H1 (cell line): ENCODE measurements at regions not wholly inside any gene's neighbourhood (a gene's known extent, or its start where the extent isn't known, plus 50 kb on each side); places are given as distances from the start of the nearest gene placed in this dataset.

Experiments used
- CTCF ChIA-PET: fragments of 300-600 bp; sonication (Branson Sonifier 250); formaldehyde crosslinking; loops from one replicate; lab custom pipeline; 2021; ENCODE audit not compliant: partially characterized antibody; lab: Charles Lee
- POLR2A ChIA-PET: fragments of 300-600 bp; sonication (Branson Sonifier 250); formaldehyde crosslinking; loops from one replicate; lab custom pipeline; 2021; ENCODE audit warnings: inconsistent platforms; ENCODE audit not compliant: partially characterized antibody; lab: Charles Lee
- DNase-seq, 2 experiments: peaks; one replicate each; pipeline versions ENCODE4 v3.0.0 to v3.0.0-alpha.2; 2010 to 2022; ENCODE audit warnings: low spot score in 2 of 2, low read depth in 1 of 2, mixed read lengths in 1 of 2
- FAIRE-seq: peaks from 2 replicates; lab custom pipeline; 2011; peaks lifted over from hg19 to GRCh38; lab: Jason Lieb, UNC
- H2AFZ ChIP-seq: 2 replicates; pipeline ENCODE4 v1.8.1; 2012; ENCODE audit warnings: low read length, inconsistent platforms
- H2AK5ac ChIP-seq: 2 replicates; pipeline ENCODE4 v1.6.1; 2013; ENCODE audit warnings: low read depth, low read length
- H2BK120ac ChIP-seq: replicated peaks from 2 replicates; pipeline ENCODE3; 2013; ENCODE audit warnings: low read depth, low read length, inconsistent platforms
- H2BK12ac ChIP-seq: 2 replicates; pipeline ENCODE4 v1.6.1; 2013; ENCODE audit warnings: low read depth, low read length
- H2BK15ac ChIP-seq: 2 replicates; pipeline ENCODE4 v1.6.1; 2013; ENCODE audit warnings: low read length
- H2BK20ac ChIP-seq: 2 replicates; pipeline ENCODE4 v1.6.1; 2013; ENCODE audit warnings: low read length
- H2BK5ac ChIP-seq: 2 replicates; pipeline ENCODE4 v1.6.1; 2013; ENCODE audit warnings: low read depth, low read length
- H3K14ac ChIP-seq: 2 replicates; pipeline ENCODE4 v1.6.1; 2013; ENCODE audit warnings: inconsistent platforms; ENCODE audit not compliant: insufficient read length
- H3K18ac ChIP-seq: 2 replicates; pipeline ENCODE4 v1.6.1; 2013; ENCODE audit warnings: low read length; ENCODE audit errors: extremely low read depth
- H3K23ac ChIP-seq: 2 replicates; pipeline ENCODE4 v1.6.1; 2013; ENCODE audit warnings: inconsistent platforms; ENCODE audit not compliant: insufficient read length
- H3K23me2 ChIP-seq: 2 replicates; pipeline ENCODE4 v1.6.1; 2013; ENCODE audit warnings: low read depth, low read length
- H3K27ac ChIP-seq: 2 replicates; pipeline ENCODE4 v1.6.1; 2011; ENCODE audit warnings: low read depth, low read length, inconsistent platforms
- H3K27me3 ChIP-seq, 4 experiments: replicated peaks in 1 of 4; 1 replicate in 1 of 4; 2 replicates in 3 of 4; pipeline versions ENCODE4 v1.6.1 to v1.8.1; 2011 to 2013; ENCODE audit warnings: low read length in 3 of 4, mild to moderate bottlenecking in 3 of 4, inconsistent platforms in 2 of 4, mixed read lengths in 2 of 4, moderate library complexity in 1 of 4; ENCODE audit not compliant: control insufficient read depth in 3 of 4, insufficient read depth in 3 of 4; ENCODE audit errors: extremely low read depth in 1 of 4
- H3K36me3 ChIP-seq, 4 experiments: 2 replicates each; pipeline versions ENCODE4 v1.6.1 to v1.8.1; 2011 to 2013; ENCODE audit warnings: mild to moderate bottlenecking in 4 of 4, low read length in 3 of 4, moderate library complexity in 2 of 4, control low read depth in 1 of 4, inconsistent platforms in 1 of 4; ENCODE audit not compliant: insufficient read depth in 4 of 4, control insufficient read depth in 2 of 4
- H3K4ac ChIP-seq: replicated peaks from 2 replicates; pipeline ENCODE3; 2013; ENCODE audit warnings: low read length, low read depth, mixed read lengths, inconsistent platforms; ENCODE audit not compliant: insufficient read length
- H3K4me1 ChIP-seq, 4 experiments: replicated peaks in 1 of 4; 1 replicate in 1 of 4; 2 replicates in 3 of 4; pipeline versions ENCODE4 v1.6.1 to v1.8.1; 2011 to 2013; ENCODE audit warnings: low read length in 3 of 4, inconsistent platforms in 2 of 4, mixed read lengths in 1 of 4; ENCODE audit not compliant: insufficient read depth in 4 of 4, control insufficient read depth in 3 of 4
- H3K4me2 ChIP-seq, 2 experiments: 2 replicates each; pipeline versions ENCODE4 v1.6.1 to v1.8.1; 2011 to 2013; ENCODE audit warnings: low read depth in 2 of 2, low read length in 2 of 2, control low read depth in 1 of 2, inconsistent platforms in 1 of 2, mild to moderate bottlenecking in 1 of 2; ENCODE audit not compliant: insufficient read depth in 1 of 2
- H3K4me3 ChIP-seq, 4 experiments: fragments of 200-600, 300-600 bp in 1 of 4; sonication (generic), shearing (Covaris generic), sonication (Bioruptor Twin) in 1 of 4; 2 replicates each; pipeline versions ENCODE4 v1.5.1 to v1.8.1; 2011 to 2016; ENCODE audit warnings: low read length in 4 of 4, low read depth in 3 of 4, control low read depth in 2 of 4, inconsistent platforms in 2 of 4, mild to moderate bottlenecking in 2 of 4, mixed read lengths in 1 of 4, moderate library complexity in 1 of 4; ENCODE audit not compliant: insufficient read depth in 2 of 4; ENCODE audit errors: extremely low read depth in 1 of 4
- H3K56ac ChIP-seq: replicated peaks from 2 replicates; pipeline ENCODE3; 2013; ENCODE audit warnings: low read depth, mild to moderate bottlenecking, mixed read lengths, low read length, inconsistent platforms; ENCODE audit not compliant: insufficient read length
- H3K79me1 ChIP-seq: 2 replicates; pipeline ENCODE4 v1.6.1; 2013; ENCODE audit warnings: low read depth, low read length, control low read depth
- H3K79me2 ChIP-seq, 2 experiments: 2 replicates each; pipeline versions ENCODE4 v1.6.1 to v1.8.1; 2012 to 2013; ENCODE audit warnings: low read length in 2 of 2, mild to moderate bottlenecking in 2 of 2, inconsistent platforms in 1 of 2; ENCODE audit not compliant: insufficient read depth in 2 of 2, control insufficient read depth in 1 of 2
- H3K9ac ChIP-seq, 4 experiments: replicated peaks in 1 of 4; 1 replicate in 1 of 4; 2 replicates in 3 of 4; pipeline versions ENCODE4 v1.6.1 to v1.8.1; 2011 to 2013; ENCODE audit warnings: low read depth in 3 of 4, low read length in 3 of 4, control low read depth in 2 of 4, mild to moderate bottlenecking in 2 of 4, moderate library complexity in 2 of 4, inconsistent platforms in 1 of 4; ENCODE audit errors: extremely low read depth in 1 of 4
- H3K9me3 ChIP-seq, 2 experiments: 2 replicates each; pipeline versions ENCODE4 v1.6.1 to v1.8.1; 2012 to 2013; ENCODE audit warnings: mild to moderate bottlenecking in 2 of 2, moderate library complexity in 2 of 2, control low read depth in 1 of 2, inconsistent platforms in 1 of 2, low read depth in 1 of 2, low read length in 1 of 2, mixed read lengths in 1 of 2; ENCODE audit not compliant: insufficient read depth in 2 of 2
- H4K20me1 ChIP-seq, 2 experiments: replicated peaks in 1 of 2; 2 replicates each; pipeline versions ENCODE3 to v1.8.1; 2011 to 2013; ENCODE audit warnings: inconsistent platforms in 2 of 2, low read length in 2 of 2, mild to moderate bottlenecking in 1 of 2; ENCODE audit not compliant: insufficient read depth in 2 of 2, control insufficient read depth in 1 of 2
- H4K5ac ChIP-seq: 2 replicates; pipeline ENCODE4 v1.6.1; 2013; ENCODE audit warnings: low read length, low read depth, mixed read lengths, inconsistent platforms; ENCODE audit not compliant: insufficient read length
- H4K8ac ChIP-seq: 2 replicates; pipeline ENCODE4 v1.8.0; 2013; ENCODE audit warnings: mild to moderate bottlenecking, moderate library complexity, low read length, inconsistent platforms; ENCODE audit not compliant: insufficient read depth; ENCODE audit errors: extremely low read depth
- H4K91ac ChIP-seq: replicated peaks from 2 replicates; pipeline ENCODE3; 2013; ENCODE audit warnings: low read length, mixed read lengths, inconsistent platforms; ENCODE audit not compliant: insufficient read length
- ASH2L ChIP-seq: fragments of 200-600, 300-600 bp; sonication (generic); IDR thresholded peaks from one replicate; pipeline ENCODE4 v1.7.1; 2017; ENCODE audit warnings: low read length
- BRCA1 ChIP-seq: IDR thresholded peaks from 2 replicates; pipeline ENCODE4 v1.6.1; 2012; ENCODE audit warnings: low read depth, low read length, improper control_type of control experiment
- E2F6 ChIP-seq: IDR thresholded peaks from 2 replicates; pipeline ENCODE4 v1.6.1; 2012; ENCODE audit warnings: inconsistent platforms
- EP300 ChIP-seq, 2 experiments: IDR thresholded peaks; 1 replicate in 1 of 2; 2 replicates in 1 of 2; pipeline ENCODE4 v1.6.1; 2011 to 2012; ENCODE audit warnings: low read depth in 2 of 2, low read length in 2 of 2, mild to moderate bottlenecking in 2 of 2, borderline replicate concordance in 1 of 2, inconsistent platforms in 1 of 2, moderate library complexity in 1 of 2
- POLR2AphosphoS5 ChIP-seq: IDR thresholded peaks from 2 replicates; pipeline ENCODE4 v1.6.1; 2011; ENCODE audit warnings: low read depth, low read length
- SIX5 ChIP-seq: IDR thresholded peaks from 2 replicates; pipeline ENCODE4 v1.6.1; 2011; ENCODE audit warnings: mild to moderate bottlenecking, low read depth, low read length
- SP2 ChIP-seq: IDR thresholded peaks from 2 replicates; pipeline ENCODE4 v1.6.1; 2012; ENCODE audit warnings: mild to moderate bottlenecking, low read length, inconsistent platforms
- SP4 ChIP-seq: IDR thresholded peaks from 2 replicates; pipeline ENCODE4 v1.6.1; 2012; ENCODE audit warnings: low read length, inconsistent platforms
- TAF1 ChIP-seq: IDR thresholded peaks from 2 replicates; pipeline ENCODE4 v1.6.1; 2011; ENCODE audit warnings: mild to moderate bottlenecking, low read depth, low read length
- TBP ChIP-seq: IDR thresholded peaks from 2 replicates; pipeline ENCODE4 v1.6.1; 2011; ENCODE audit warnings: low read depth, low read length, improper control_type of control experiment
- TCF12 ChIP-seq: IDR thresholded peaks from 2 replicates; pipeline ENCODE4 v1.6.1; 2011; ENCODE audit warnings: low read depth, mild to moderate bottlenecking, low read length
- YY1 ChIP-seq: IDR thresholded peaks from 2 replicates; pipeline ENCODE4 v1.6.1; 2011; ENCODE audit warnings: low read depth, mild to moderate bottlenecking, low read length
- WGBS, 2 experiments: shearing (Covaris generic) in 1 of 2; methylation state at CpG; one replicate each; pipeline versions ENCODE4 v1.1.6 to v1.1.7; 2013 to 2015; ENCODE audit warnings: low lambda C conversion rate in 2 of 2, mixed read lengths in 2 of 2, inconsistent platforms in 1 of 2, low coverage in 1 of 2, missing lambda C conversion rate in 1 of 2; ENCODE audit not compliant: insufficient replicate concordance in 2 of 2, insufficient coverage in 1 of 2, insufficient read length in 1 of 2; ENCODE audit errors: extremely low coverage in 1 of 2, missing lambda C conversion rate in 1 of 2; 5-methylcytosine and 5-hydroxymethylcytosine counted together
- TF ChIP-seq, protein P1 (sequence below): IDR thresholded peaks from 2 replicates; pipeline ENCODE4 v1.6.1; 2011; ENCODE audit warnings: low read length, improper control_type of control experiment

DNA sequence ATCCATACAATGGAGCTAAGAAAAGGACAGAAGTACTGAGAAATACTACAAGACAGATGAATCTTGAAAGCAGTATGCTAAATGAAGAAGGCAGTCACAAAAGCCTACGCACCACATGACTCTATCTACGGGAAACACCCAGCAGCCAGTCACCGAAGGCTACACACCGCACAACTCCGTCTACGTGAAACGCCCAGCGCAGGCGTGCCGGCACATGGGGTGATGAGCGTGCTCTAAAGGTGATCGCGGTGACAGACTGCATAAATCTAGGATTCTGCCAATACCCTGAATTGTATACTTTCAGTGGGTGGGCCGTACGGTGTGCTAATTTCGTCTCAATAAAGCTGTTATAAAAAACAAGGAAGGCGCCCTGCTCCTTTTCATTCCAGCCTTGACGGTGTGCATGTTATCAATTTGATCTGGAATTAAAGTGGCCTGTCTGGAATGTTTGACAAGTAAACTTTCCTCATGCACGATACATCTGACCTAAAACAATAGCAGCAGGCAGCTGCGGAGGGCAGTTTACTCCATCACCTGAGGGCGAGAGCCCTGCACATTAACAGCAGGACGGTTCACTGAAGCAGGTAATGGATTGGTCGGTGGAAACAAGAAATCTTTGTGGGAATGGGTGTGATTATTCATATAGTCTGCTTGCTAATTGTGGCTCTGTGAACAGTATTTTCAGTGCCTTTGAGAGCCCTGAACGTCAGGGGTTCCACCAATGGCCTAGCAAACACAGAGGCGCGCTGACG, 86.2 kb upstream of the SALL3 start:
- no peak overlapping the region for H4K8ac ChIP-seq
- WGBS, 2 experiments: 90% methylated on average over 27 of the region's 27 CpGs; no CpG with 5 or more reads in 1 of the 2 experiments
- H3K36me3 ChIP-seq: no peaks in the 10 kb centered on the region
- H2BK20ac ChIP-seq: no peak overlapping the region
- no peak overlapping the region for H3K23ac ChIP-seq
- DNase-seq (no peak), FAIRE-seq (no peak)
- H4K5ac ChIP-seq: no peak overlapping the region
- no peak overlapping the region for H4K91ac ChIP-seq
- H2BK120ac ChIP-seq: no peak overlapping the region
- no peaks in the 10 kb centered on the region for H3K4me1 ChIP-seq
- ChIA-PET CTCF (interaction anchor here (3.1 kb wide), 1 partner anchor 9 kb away, joined by 10 read pairs; no protein-coding TSS in a partner anchor), POLR2A (interaction anchor here (0.9 kb wide), 1 partner anchor 53 kb away, joined by 3 read pairs; no protein-coding TSS in a partner anchor)
- no peaks in the 10 kb centered on the region for H3K79me1 ChIP-seq
- no peak overlapping the region for H2AFZ ChIP-seq
- H4K20me1 ChIP-seq: no peaks in the 10 kb centered on the region
- no peak overlapping the region for H2BK15ac ChIP-seq
- H3K27ac ChIP-seq: no peak overlapping the region
- H3K79me2 ChIP-seq: no peaks in the 10 kb centered on the region
- H3K14ac ChIP-seq: no peak overlapping the region
- no peak overlapping the region for H3K4ac ChIP-seq
- H2BK12ac ChIP-seq: no peak overlapping the region
- H3K9ac ChIP-seq: no peak overlapping the region
- H3K56ac ChIP-seq: no peak overlapping the region
- H3K4me3 ChIP-seq: no peak overlapping the region
- H3K27me3 ChIP-seq: no peaks in the 10 kb centered on the region
- H3K23me2 ChIP-seq: no peaks in the 10 kb centered on the region
- peaks cover 6 to 14% of the 10 kb centered on the region in 2 experiments; a peak in 3 of 4 replicates for H3K9me3 ChIP-seq
- H2BK5ac ChIP-seq: no peak overlapping the region
- H3K18ac ChIP-seq: no peak overlapping the region
- H3K4me2 ChIP-seq: no peak overlapping the region
- no peak overlapping the region for H2AK5ac ChIP-seq
- no peak for TF ChIP-seq SIX5
- no peak for TF ChIP-seq TAF1
- no peak for TF ChIP-seq SP4
- TF ChIP-seq YY1: no peak
- TF ChIP-seq EP300 (IDR thresholded peaks at IDR 0.05; ENCODE audit: borderline replicate concordance in 1 of 2, low read depth in 2 of 2, low read length in 2 of 2): no peak
- TF ChIP-seq TCF12: no peak
- no peak for TF ChIP-seq ASH2L
- TF ChIP-seq POLR2AphosphoS5: no peak
- no peak for TF ChIP-seq TBP
- no peak for TF ChIP-seq E2F6
- TF ChIP-seq BRCA1: no peak
- no peak for TF ChIP-seq SP2
- TF ChIP-seq, protein P1, sequence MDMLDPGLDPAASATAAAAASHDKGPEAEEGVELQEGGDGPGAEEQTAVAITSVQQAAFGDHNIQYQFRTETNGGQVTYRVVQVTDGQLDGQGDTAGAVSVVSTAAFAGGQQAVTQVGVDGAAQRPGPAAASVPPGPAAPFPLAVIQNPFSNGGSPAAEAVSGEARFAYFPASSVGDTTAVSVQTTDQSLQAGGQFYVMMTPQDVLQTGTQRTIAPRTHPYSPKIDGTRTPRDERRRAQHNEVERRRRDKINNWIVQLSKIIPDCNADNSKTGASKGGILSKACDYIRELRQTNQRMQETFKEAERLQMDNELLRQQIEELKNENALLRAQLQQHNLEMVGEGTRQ: no peak
